Osteocyte (in vitro differentiated cells): ENCODE measurements at regions not wholly inside any gene's neighbourhood (a gene's known extent, or its start where the extent isn't known, plus 50 kb on each side); places are given as distances from the start of the nearest gene placed in this dataset.

Experiments used
- DNase-seq: peaks from one replicate; pipeline ENCODE4 v3.0.0; 2021; ENCODE audit warnings: mixed read lengths; ENCODE audit not compliant: unreplicated experiment; ENCODE audit errors: extremely low spot score
- H3K27ac Mint-ChIP-seq: one replicate; pipeline ENCODE4 v1.8.0; 2021; ENCODE audit warnings: mild to moderate bottlenecking, mixed read lengths; ENCODE audit not compliant: unreplicated experiment
- H3K27me3 Mint-ChIP-seq: one replicate; pipeline ENCODE4 v1.8.0; 2021; ENCODE audit warnings: mixed read lengths; ENCODE audit not compliant: unreplicated experiment
- H3K36me3 Mint-ChIP-seq: one replicate; pipeline ENCODE4 v1.8.0; 2021; ENCODE audit warnings: mixed read lengths; ENCODE audit not compliant: unreplicated experiment
- H3K4me1 Mint-ChIP-seq: one replicate; pipeline ENCODE4 v1.8.0; 2021; ENCODE audit warnings: mixed read lengths; ENCODE audit not compliant: unreplicated experiment
- H3K4me3 Mint-ChIP-seq: one replicate; pipeline ENCODE4 v1.8.0; 2021; ENCODE audit warnings: mild to moderate bottlenecking, moderate library complexity, mixed read lengths; ENCODE audit not compliant: unreplicated experiment
- H3K9me3 Mint-ChIP-seq: one replicate; pipeline ENCODE4 v1.8.0; 2021; ENCODE audit warnings: mixed read lengths; ENCODE audit not compliant: unreplicated experiment
- TF ChIP-seq, protein P1 (sequence below): fragments of 200-600 bp; sonication (generic); IDR thresholded peaks from 2 replicates; pipeline ENCODE4 v1.5.0; 2021; ENCODE audit warnings: antibody characterized with exemption, mild to moderate bottlenecking, moderate library complexity

DNA sequence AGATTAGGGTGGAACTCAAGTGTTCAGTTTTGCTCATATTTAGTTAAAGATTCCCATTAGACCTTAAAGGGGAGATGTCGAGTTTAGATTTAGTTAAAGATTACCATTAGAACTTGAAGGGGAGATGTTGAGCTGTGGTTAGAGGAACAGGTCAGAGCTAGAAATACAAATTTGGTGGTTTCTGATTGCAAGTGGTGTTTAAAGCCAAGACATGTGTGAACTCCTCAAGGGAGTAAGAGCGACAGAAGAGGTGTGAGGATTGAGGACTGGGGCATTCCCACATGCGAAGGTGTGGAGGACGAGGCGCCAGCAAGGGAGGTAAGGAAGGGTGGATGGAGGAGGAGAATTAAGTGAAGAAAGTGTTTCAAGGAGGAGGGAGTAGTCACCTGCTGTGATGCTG is 168.6 kb downstream of the IER5 start:
- H3K4me1 Mint-ChIP-seq, result no peaks in the 10 kb centered on the region
- no peak overlapping the region for H3K4me3 Mint-ChIP-seq
- H3K27ac Mint-ChIP-seq, result no peak overlapping the region
- TF ChIP-seq, protein P1, sequence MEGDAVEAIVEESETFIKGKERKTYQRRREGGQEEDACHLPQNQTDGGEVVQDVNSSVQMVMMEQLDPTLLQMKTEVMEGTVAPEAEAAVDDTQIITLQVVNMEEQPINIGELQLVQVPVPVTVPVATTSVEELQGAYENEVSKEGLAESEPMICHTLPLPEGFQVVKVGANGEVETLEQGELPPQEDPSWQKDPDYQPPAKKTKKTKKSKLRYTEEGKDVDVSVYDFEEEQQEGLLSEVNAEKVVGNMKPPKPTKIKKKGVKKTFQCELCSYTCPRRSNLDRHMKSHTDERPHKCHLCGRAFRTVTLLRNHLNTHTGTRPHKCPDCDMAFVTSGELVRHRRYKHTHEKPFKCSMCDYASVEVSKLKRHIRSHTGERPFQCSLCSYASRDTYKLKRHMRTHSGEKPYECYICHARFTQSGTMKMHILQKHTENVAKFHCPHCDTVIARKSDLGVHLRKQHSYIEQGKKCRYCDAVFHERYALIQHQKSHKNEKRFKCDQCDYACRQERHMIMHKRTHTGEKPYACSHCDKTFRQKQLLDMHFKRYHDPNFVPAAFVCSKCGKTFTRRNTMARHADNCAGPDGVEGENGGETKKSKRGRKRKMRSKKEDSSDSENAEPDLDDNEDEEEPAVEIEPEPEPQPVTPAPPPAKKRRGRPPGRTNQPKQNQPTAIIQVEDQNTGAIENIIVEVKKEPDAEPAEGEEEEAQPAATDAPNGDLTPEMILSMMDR, result no peak
- no peak for DNase-seq
- no peaks in the 10 kb centered on the region for H3K36me3 Mint-ChIP-seq
- H3K27me3 Mint-ChIP-seq, result peaks cover 2% of the 10 kb centered on the region
- peaks cover 7% of the 10 kb centered on the region for H3K9me3 Mint-ChIP-seq

DNA sequence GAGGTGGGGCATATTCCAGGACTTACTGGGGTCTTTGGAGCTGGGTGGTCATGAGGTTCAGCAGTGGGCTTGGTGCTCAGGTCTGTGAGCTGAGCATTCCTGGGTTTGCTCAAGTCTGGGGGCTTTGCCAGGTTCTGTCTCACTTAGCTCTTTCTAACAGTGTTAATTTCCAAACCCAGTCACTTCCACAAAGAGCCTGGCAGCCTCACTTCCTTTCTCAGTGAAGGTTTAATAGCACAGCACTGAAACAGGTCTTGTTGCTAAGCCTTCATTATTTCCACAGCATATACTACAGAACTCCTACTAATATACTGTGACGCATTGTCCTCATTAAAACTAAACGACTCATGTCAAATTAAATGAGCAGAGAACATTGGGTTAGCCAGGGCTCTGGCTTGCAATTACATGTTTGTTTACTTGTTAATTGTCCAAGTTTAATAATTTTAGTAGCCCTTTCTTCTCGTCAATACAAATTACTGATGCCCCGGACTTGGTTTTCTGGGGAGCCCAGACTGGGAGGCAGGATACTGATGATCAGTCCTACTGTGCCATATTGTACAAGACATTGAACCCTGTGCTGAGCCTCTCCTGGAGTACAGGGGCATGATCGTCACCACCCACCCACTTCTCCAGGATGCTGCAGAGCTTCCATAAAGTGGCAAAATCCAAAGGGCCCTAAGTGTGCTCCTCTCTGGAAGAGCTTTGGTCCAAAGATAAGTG is 170.7 kb downstream of the IER5 start:
- Mint-ChIP-seq H3K4me3 (no peak overlapping the region), H3K27me3 (no peaks in the 10 kb centered on the region), H3K27ac (no peak overlapping the region), H3K9me3 (no peaks in the 10 kb centered on the region), H3K36me3 (no peaks in the 10 kb centered on the region), H3K4me1 (no peaks in the 10 kb centered on the region)
- no peak for DNase-seq
- TF ChIP-seq, protein P1, result no peak

DNA sequence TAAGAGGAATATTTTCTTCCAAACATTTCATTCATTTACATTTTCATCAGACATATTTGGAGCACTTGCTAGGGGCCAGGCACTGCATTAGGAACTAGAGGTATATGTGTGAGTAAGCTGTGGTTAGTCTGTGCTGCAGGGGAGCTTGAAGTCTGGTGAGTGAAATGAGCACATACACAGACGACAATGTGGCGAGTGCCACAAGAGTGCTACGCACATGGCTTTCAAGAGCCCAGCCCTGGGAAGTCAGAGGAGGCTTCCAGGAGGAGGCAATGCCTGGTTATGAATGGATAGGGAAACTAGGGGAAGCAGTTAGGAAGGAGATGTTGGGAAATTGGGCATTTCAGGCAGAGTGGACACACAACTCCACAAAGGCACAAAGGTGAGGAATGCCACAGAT is 171.8 kb downstream of the IER5 start:
- no peaks in the 10 kb centered on the region for H3K9me3 Mint-ChIP-seq
- H3K36me3 Mint-ChIP-seq, result no peaks in the 10 kb centered on the region
- TF ChIP-seq, protein P1, result no peak
- no peak overlapping the region for H3K27ac Mint-ChIP-seq
- no peak overlapping the region for H3K4me3 Mint-ChIP-seq
- no peaks in the 10 kb centered on the region for H3K27me3 Mint-ChIP-seq
- H3K4me1 Mint-ChIP-seq, result no peaks in the 10 kb centered on the region
- DNase-seq, result no peak

DNA sequence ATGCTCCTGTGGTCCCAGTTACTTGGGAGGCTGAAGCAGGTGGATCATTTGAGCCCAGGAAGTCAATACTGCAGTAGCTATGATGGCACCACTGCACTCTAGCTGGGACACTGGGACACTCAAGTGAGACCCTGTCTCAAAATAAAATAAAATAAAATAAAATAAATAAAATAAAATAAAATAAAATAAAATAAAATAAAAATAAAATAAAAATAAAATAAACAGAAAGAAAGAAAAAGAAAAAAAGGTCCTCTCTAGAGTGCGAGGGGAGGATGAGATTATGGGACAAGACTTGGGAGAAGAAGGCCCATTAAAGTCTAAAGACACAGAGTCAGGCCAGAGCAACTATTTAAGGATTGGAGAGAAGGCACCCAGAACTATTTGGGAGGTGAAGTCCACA is 172.5 kb downstream of the IER5 start:
- Mint-ChIP-seq H3K27me3 (no peaks in the 10 kb centered on the region), H3K4me3 (no peak overlapping the region), H3K9me3 (no peaks in the 10 kb centered on the region), H3K36me3 (no peaks in the 10 kb centered on the region), H3K4me1 (no peaks in the 10 kb centered on the region), H3K27ac (no peak overlapping the region)
- TF ChIP-seq, protein P1, result no peak
- DNase-seq, result no peak

DNA sequence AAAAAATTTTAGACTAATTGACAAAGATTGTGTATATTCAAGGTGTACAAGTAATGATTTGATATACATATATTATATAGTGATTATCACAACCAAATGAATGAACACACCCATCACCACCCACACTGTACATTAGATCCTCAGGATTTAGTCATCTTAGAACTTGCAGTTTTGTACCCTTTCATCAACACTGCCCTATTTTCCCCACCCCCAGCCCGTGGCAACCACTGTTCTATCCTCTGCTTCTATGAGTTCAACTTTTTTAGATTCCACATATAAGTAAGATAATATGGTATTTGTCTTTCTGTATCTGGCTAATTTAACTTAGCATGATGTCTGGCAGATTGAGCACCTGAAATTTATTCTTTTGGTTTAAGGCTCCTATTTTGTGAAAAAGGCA is 173.6 kb downstream of the IER5 start:
- Mint-ChIP-seq H3K9me3 (peaks cover 5% of the 10 kb centered on the region), H3K4me3 (no peak overlapping the region), H3K27me3 (no peaks in the 10 kb centered on the region), H3K4me1 (no peaks in the 10 kb centered on the region), H3K36me3 (no peaks in the 10 kb centered on the region), H3K27ac (no peak overlapping the region)
- DNase-seq, result no peak
- TF ChIP-seq, protein P1, result no peak
